GM19467 (cell line): ENCODE measurements at regions not wholly inside any gene's neighbourhood (a gene's known extent, or its start where the extent isn't known, plus 50 kb on each side); places are given as distances from the start of the nearest gene placed in this dataset.
"Not testable (repeated sequence)": the region's sequence is repeated elsewhere in the genome, so short reads cannot be mapped to it uniquely, and the experiment has no call there.

Source experiments
- ATAC-seq: cut with Tn5 transposase; IDR thresholded peaks from one replicate; pipeline ENCODE4 v1.9.1; 2021; ENCODE audit warnings: mild to moderate bottlenecking, moderate library complexity; ENCODE audit not compliant: unreplicated experiment

GRCh38 chr4:34261799-34262314 lies 1982.5 kb downstream of the ARAP2 start:
- no peak for ATAC-seq

- no peak for ATAC-seq
These were observed 1974.7 kb downstream of the ARAP2 start for GRCh38 chr4:34269613-34270012.

DNA sequence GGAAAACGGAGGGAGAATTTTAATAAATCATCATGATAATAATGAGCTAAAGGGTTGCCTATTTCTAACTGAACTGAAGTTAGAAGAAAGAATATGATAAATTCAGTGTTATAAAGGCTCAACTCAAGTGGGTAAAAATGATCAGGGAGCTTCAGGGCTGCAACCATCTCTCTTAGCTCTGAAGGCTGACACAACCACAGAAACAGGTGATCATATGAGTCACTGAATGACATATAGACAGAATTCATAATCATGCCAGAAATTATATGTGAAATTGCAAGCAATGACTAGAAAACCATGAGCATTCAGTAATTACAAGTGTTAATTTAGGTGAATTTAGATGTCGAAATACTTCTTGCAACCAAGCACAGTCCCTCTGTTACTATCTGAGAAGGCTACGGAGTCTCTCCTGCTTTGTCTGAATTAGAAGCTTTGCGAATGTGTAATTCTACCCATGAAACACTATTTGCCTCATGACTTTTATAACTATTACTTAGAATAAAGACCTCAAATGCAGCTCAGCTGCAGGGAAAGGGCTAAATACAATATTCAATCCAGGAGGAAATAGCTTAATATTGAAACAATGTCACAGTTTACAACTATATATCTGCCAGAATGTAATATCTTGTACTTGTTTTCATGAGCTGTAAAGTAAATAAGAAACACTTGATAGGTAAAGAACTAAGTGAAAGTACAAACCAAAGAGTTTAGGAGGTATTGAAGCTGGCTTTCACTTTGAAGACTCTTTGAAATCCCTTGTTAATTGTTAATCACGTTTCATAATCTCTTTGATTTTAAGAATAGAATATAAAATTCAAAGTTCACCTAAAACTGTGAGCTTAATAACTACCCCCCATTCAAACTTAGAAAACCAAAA lies 1972.6 kb downstream of the ARAP2 start:
- no peak for ATAC-seq

GRCh38 chr4:34279011-34279410 lies 1965.3 kb downstream of the ARAP2 start:
- no peak for ATAC-seq

DNA sequence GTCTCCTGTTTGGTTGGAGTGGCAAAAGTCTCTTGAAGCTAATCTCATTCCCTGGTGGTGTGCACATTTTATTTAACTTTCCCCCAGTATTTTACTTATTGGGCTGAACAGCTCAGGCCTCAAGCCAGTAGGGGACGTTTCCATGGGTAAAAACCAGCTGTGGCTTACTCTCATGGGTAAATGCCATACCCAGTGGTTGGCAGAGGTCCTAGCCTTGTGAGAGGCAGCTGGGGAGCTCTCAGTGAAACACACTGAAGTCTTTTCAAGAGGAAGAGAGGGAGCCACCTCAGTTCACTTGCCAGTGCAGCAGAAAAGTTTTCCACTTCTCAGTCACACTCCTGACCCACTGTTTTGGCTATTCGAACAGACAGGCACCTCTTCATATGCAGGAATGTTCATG lies 1964.2 kb downstream of the ARAP2 start:
- ATAC-seq: no peak

DNA sequence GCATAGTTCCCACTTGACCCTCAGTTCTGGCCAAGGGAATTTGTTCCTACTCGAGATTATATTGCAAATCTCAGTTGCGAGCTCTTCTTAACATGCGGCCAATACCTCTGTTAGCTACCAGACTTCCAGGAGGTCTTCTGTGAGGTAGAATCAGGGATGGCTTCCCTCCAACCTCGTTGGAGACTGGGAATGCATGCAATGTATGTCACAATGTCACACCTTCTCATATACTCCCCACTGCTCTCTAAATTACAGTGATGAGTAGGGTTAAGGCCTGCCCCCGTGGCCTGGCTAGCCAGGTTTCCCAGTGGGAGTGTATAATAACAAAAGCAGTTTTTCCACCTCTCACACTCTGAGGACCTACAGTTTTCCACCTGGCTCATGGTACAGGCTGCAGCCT lies 1962.5 kb downstream of the ARAP2 start:
- no peak for ATAC-seq

DNA sequence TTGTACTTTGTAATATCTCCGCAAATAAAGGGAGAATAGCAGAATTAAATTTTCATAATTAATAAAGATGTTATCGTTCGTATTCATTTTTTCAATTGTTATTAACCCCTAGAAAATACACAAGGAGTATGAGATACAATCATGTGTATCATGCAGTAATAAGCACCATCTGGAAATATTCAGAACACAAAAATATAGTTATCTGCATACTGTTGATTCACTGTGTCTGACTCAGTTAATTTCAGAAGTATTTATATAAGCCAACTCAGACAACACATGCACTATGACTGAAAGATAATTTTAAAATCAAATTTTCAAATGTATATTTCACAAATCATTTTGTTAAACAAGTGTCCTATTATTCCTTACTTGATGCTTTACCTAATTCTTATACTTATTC lies 1954.8 kb downstream of the ARAP2 start:
- no peak for ATAC-seq

- no peak for ATAC-seq
These were observed 1954.4 kb downstream of the ARAP2 start for GRCh38 chr4:34289962-34290361.

DNA sequence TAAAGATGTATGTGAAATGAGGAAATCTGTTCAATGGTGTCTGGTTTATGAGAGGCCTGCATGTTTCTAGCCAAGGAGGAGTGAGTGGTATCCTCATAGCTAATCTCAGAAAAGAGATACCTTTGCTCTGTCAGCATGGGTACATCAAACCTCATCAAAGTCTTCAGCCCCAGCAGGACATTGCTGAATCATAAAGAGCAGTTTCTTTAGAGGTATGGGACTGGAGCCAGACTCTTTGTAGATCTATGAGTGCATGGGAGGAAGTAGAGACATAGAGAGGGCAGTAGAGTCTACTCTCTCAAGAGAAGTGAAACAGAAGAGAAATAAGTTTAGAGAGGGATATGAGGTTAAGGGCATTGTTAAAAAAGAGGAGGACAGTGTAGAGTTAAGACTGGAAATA lies 1950.9 kb downstream of the ARAP2 start:
- ATAC-seq: no peak

- ATAC-seq: no peak
These were observed 1934.9 kb downstream of the ARAP2 start for GRCh38 chr4:34309383-34309906.

DNA sequence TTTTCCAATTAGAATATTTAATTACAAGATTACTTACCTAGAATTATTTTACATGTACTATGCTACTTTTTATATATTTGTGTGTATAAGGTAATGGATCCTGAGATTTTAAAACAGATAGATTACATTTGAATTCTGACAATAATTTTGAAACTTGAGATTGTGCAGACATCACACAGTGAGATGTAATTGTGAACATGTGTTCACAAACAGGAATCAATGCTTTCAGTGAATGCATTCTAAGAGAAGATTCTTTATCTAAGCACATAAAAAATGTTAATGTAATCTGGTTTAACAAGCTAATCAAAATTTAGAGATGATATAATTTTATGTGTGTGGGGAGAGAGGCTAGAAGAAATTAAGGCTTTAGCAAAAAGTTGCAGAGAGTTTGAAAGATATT lies 1925.5 kb downstream of the ARAP2 start:
- no peak for ATAC-seq

DNA sequence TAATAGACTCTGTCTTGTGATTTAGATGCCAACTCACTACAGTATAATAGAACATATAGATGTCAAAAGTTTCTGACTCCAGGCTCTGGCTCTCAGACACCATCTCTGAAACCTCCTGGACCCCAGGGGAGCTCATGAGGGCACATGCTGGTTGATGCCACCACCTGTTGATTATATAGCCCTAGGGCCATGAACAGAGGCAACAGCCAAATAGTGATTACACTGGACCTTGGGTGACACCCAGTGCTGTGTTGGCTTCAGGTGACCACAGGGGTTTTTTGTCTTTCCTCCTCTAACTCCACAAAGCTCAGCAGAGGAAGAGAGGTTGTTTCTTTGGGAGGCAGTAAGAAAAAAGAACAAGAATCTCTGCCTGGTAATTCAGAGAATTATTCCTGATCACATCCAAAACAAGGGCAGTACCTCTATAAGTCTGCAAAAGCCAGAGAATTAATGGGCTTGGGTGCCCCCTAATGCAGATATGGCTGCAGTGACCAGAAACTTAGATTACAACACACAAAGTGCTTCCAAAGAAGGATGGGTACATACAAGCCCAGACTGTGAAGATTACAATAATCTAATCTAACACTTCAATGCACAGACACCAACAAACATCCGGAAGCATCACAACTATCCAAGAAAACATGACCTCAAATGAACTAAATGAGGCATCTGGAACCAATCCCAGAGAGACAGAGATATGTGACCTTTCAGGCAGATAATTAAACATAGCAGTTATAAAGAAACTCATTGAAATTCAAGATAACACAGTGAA lies 1920.6 kb downstream of the ARAP2 start:
- ATAC-seq: no peak

GRCh38 chr4:34328939-34329338 lies 1915.4 kb downstream of the ARAP2 start:
- ATAC-seq: no peak

DNA sequence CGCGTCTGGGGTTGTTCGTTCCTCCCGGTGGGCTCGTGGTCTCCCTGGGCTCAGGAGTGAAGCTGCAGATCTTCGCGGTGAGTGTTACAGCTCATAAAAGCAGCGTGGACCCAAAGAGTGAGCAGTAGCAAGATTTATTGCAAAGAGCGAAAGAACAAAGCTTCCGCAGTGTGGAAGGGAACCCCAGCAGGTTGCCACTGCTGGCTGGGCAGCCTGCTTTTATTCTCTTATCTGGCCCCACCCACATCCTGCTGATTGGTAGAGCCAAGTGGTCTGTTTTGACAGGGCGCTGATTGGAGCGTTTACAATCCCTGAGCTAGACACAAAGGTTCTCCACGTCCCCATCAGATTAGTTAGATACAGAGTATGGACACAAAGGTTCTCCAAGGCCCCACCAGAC lies 1909.2 kb downstream of the ARAP2 start:
- not testable (repeated sequence) for ATAC-seq

DNA sequence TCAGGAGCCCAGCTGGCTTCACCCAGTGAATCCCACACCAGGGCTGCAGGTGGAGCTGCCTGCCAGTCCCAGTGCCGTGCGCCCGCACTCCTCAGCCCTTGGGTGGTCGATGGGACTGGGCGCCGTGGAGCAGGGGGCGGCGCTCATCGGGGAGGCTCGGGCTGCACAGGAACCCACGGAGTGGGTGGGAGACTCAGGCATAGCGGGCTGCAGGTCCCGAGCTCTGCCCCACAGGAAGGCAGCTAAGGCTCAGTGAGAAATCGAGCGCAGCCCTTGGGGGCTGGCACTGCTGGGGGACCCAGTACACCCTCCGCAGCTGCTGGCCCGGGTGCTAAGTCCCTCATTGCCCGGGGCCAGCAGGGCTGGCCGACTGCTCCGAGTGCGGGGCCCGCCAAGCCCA lies 1908.8 kb downstream of the ARAP2 start:
- ATAC-seq: not testable (repeated sequence)

GRCh38 chr4:34362654-34363053 lies 1881.7 kb downstream of the ARAP2 start:
- ATAC-seq: no peak

GRCh38 chr4:34363842-34364241 lies 1880.5 kb downstream of the ARAP2 start:
- no peak for ATAC-seq

- ATAC-seq: no peak
These were observed 1878.4 kb downstream of the ARAP2 start for GRCh38 chr4:34365946-34366345.

- ATAC-seq: no peak
These were observed 1872.6 kb downstream of the ARAP2 start for GRCh38 chr4:34371676-34372075.

- ATAC-seq: no peak
These were observed 1871.5 kb downstream of the ARAP2 start for GRCh38 chr4:34372815-34373214.

GRCh38 chr4:34373456-34373855 lies 1870.9 kb downstream of the ARAP2 start:
- ATAC-seq: no peak

- no peak for ATAC-seq
These were observed 1832.1 kb downstream of the ARAP2 start for GRCh38 chr4:34412233-34412632.
